ENCODE measurements at regions not wholly inside any gene's neighbourhood (a gene's known extent, or its start where the extent isn't known, plus 50 kb on each side); places are given as distances from the start of the nearest gene placed in this dataset.

- no peak for DNase-seq
- intact Hi-C loops (cut with DNase I), result no loop called here
These were observed 209.8 kb upstream of the POM121L12 start for GRCh38 chr7:52825611-52826010.

DNA sequence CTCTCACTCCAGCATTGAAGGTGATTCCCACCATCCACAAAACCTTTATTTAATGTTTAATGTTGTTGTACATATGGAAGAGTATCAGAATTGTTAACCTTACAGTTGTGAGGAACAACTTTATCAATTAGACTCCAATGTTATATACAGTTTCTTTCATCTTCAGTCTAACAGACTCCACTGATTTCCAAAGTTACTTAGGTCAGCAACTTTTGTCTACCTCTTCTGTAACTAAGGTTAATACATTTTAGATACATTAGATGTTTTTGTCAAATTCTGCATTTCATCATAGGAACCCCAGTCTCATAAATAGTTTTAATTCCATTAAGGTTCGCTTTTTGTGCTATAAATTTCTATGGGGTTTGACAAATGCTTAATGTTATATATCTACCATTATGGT is 223.9 kb upstream of the POM121L12 start:
- Histone ChIP-seq H3K9me3 (no peaks in the 10 kb centered on the region), H3K27ac (no peak overlapping the region), H3K4me3 (no peak overlapping the region), H3K27me3 (ENCODE audit: low read depth) (no peaks in the 10 kb centered on the region), H3K36me3 (no peaks in the 10 kb centered on the region), H3K4me1 (no peaks in the 10 kb centered on the region)
- TF ChIP-seq, protein P1, sequence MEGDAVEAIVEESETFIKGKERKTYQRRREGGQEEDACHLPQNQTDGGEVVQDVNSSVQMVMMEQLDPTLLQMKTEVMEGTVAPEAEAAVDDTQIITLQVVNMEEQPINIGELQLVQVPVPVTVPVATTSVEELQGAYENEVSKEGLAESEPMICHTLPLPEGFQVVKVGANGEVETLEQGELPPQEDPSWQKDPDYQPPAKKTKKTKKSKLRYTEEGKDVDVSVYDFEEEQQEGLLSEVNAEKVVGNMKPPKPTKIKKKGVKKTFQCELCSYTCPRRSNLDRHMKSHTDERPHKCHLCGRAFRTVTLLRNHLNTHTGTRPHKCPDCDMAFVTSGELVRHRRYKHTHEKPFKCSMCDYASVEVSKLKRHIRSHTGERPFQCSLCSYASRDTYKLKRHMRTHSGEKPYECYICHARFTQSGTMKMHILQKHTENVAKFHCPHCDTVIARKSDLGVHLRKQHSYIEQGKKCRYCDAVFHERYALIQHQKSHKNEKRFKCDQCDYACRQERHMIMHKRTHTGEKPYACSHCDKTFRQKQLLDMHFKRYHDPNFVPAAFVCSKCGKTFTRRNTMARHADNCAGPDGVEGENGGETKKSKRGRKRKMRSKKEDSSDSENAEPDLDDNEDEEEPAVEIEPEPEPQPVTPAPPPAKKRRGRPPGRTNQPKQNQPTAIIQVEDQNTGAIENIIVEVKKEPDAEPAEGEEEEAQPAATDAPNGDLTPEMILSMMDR (IDR thresholded peaks at IDR 0.05), result no peak
- ATAC-seq, result no peak
- intact Hi-C loops (cut with DNase I), result no loop called here
- no peak for DNase-seq

More at GRCh38 chr7:52825611-52826010, 209.8 kb upstream of the POM121L12 start:
- no peak overlapping the region for H3K4me3 ChIP-seq
- H3K4me1 ChIP-seq, result no peaks in the 10 kb centered on the region
- H3K27me3 ChIP-seq (ENCODE audit: low read depth), result no peaks in the 10 kb centered on the region
- no peak overlapping the region for H3K27ac ChIP-seq
- no peak for ATAC-seq
- peaks cover 21% of the 10 kb centered on the region for H3K9me3 ChIP-seq
- no peaks in the 10 kb centered on the region for H3K36me3 ChIP-seq
- TF ChIP-seq, protein P1 (IDR thresholded peaks at IDR 0.05), result no peak

- intact Hi-C loops (cut with DNase I), result no loop called here
These were observed 235.6 kb upstream of the POM121L12 start for GRCh38 chr7:52799817-52800216.

DNA sequence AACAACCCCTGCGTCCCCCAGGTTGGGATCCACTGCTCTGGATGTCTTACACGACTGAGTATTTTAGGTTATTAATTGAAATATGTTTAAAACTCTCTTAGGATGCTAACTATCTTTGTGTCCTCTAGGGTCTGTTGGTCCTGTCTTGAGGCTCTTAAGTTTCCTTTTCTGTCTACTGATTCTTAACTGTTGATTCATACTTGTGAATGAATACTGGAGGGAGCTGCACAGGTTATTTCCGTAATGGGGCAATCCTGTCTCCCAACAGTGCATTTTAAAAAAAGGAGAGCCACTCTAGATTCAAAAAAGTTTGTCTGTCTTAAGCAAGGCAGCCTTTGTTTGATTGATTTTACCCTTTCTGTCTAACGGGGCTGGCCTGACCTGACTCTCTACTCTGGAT is 237.6 kb upstream of the POM121L12 start:
- Histone ChIP-seq H3K27ac (no peak overlapping the region), H3K27me3 (ENCODE audit: low read depth) (no peaks in the 10 kb centered on the region), H3K4me1 (no peaks in the 10 kb centered on the region), H3K36me3 (no peaks in the 10 kb centered on the region), H3K4me3 (no peak overlapping the region), H3K9me3 (no peaks in the 10 kb centered on the region)
- DNase-seq (no peak), ATAC-seq (no peak)
- TF ChIP-seq, protein P1 (IDR thresholded peaks at IDR 0.05), result no peak
- intact Hi-C loops (cut with DNase I), result no loop called here

More at GRCh38 chr7:52799817-52800216, 235.6 kb upstream of the POM121L12 start:
- no peak for DNase-seq
- Histone ChIP-seq H3K27ac (no peak overlapping the region), H3K9me3 (no peaks in the 10 kb centered on the region), H3K4me3 (no peak overlapping the region), H3K36me3 (no peaks in the 10 kb centered on the region), H3K27me3 (ENCODE audit: low read depth) (no peaks in the 10 kb centered on the region), H3K4me1 (no peaks in the 10 kb centered on the region)
- ATAC-seq, result no peak
- TF ChIP-seq, protein P1 (IDR thresholded peaks at IDR 0.05), result no peak

GRCh38 chr7:52794621-52795020 is 240.8 kb upstream of the POM121L12 start:
- ATAC-seq (no peak), DNase-seq (no peak)
- intact Hi-C loops (cut with DNase I), result no loop called here
- TF ChIP-seq, protein P1 (IDR thresholded peaks at IDR 0.05), result no peak
- Histone ChIP-seq H3K27ac (no peak overlapping the region), H3K4me3 (no peak overlapping the region), H3K27me3 (ENCODE audit: low read depth) (no peaks in the 10 kb centered on the region), H3K36me3 (no peaks in the 10 kb centered on the region), H3K4me1 (no peaks in the 10 kb centered on the region), H3K9me3 (no peaks in the 10 kb centered on the region)
